Bronchial epithelial cell (primary cell): ENCODE measurements at regions not wholly inside any gene's neighbourhood (a gene's known extent, or its start where the extent isn't known, plus 50 kb on each side); places are given as distances from the start of the nearest gene placed in this dataset.
"Not testable (repeated sequence)": the region's sequence is repeated elsewhere in the genome, so short reads cannot be mapped to it uniquely, and the experiment has no call there.

Experiments
- DNase-seq: peaks from one replicate; pipeline ENCODE4 v3.0.0-alpha.2; 2010; ENCODE audit warnings: low read depth
- FAIRE-seq: peaks from 2 replicates; lab custom pipeline; 2011; peaks lifted over from hg19 to GRCh38; lab: Jason Lieb, UNC
- H3K27me3 ChIP-seq: 2 replicates; pipeline ENCODE4 v1.5.1; 2011; ENCODE audit warnings: low read length; ENCODE audit not compliant: control insufficient read depth, insufficient read depth
- H3K36me3 ChIP-seq: 2 replicates; pipeline ENCODE4 v1.5.1; 2011; ENCODE audit warnings: low read length; ENCODE audit not compliant: control insufficient read depth, insufficient read depth
- H3K4me3 ChIP-seq: 2 replicates; pipeline ENCODE4 v1.5.1; 2011; ENCODE audit warnings: mild to moderate bottlenecking, low read depth, low read length, control low read depth
- CTCF ChIP-seq: IDR thresholded peaks from 2 replicates; pipeline ENCODE4 v1.5.1; 2011; ENCODE audit warnings: mild to moderate bottlenecking, moderate library complexity, low read length, control low read depth, inconsistent platforms; ENCODE audit not compliant: insufficient read depth, severe bottlenecking

- H3K36me3 ChIP-seq: no peaks in the 10 kb centered on the region
- DNase-seq: no peak
- H3K27me3 ChIP-seq: no peaks in the 10 kb centered on the region
- no peak overlapping the region for H3K4me3 ChIP-seq
- TF ChIP-seq CTCF: no peak
- FAIRE-seq: no peak
Observed at GRCh38 chr18:43777636-43778304, 500.5 kb upstream of the SYT4 start.

GRCh38 chr18:43780782-43781340, 503.6 kb upstream of the SYT4 start:
- Histone ChIP-seq H3K36me3 (no peaks in the 10 kb centered on the region), H3K27me3 (no peaks in the 10 kb centered on the region), H3K4me3 (no peak overlapping the region)
- DNase-seq: peak; percentile 48
- TF ChIP-seq CTCF: no peak
- no peak for FAIRE-seq

- no peak overlapping the region for H3K4me3 ChIP-seq
- no peaks in the 10 kb centered on the region for H3K36me3 ChIP-seq
- no peaks in the 10 kb centered on the region for H3K27me3 ChIP-seq
- DNase-seq: no peak
- no peak for FAIRE-seq
- no peak for TF ChIP-seq CTCF
Observed at GRCh38 chr18:43785158-43785557, 507.9 kb upstream of the SYT4 start.

GRCh38 chr18:43786893-43787292, 509.6 kb upstream of the SYT4 start:
- DNase-seq (no peak), FAIRE-seq (no peak)
- no peak overlapping the region for H3K4me3 ChIP-seq
- no peak for TF ChIP-seq CTCF
- no peaks in the 10 kb centered on the region for H3K36me3 ChIP-seq
- H3K27me3 ChIP-seq: no peaks in the 10 kb centered on the region

GRCh38 chr18:43787721-43788120, 510.4 kb upstream of the SYT4 start:
- peak; percentile 39 for DNase-seq
- not testable (repeated sequence) for H3K36me3 ChIP-seq, H3K27me3 ChIP-seq, FAIRE-seq, H3K4me3 ChIP-seq

GRCh38 chr18:43789234-43790000, 512.1 kb upstream of the SYT4 start:
- no peak overlapping the region for H3K4me3 ChIP-seq
- no peaks in the 10 kb centered on the region for H3K36me3 ChIP-seq
- no peak for FAIRE-seq
- H3K27me3 ChIP-seq: no peaks in the 10 kb centered on the region
- peak; percentile 5 for TF ChIP-seq CTCF
- no peak for DNase-seq
